IMR-90 (cell line): ENCODE measurements at regions not wholly inside any gene's neighbourhood (a gene's known extent, or its start where the extent isn't known, plus 50 kb on each side); places are given as distances from the start of the nearest gene placed in this dataset.

Experiments
- ATAC-seq: fragments of 200-7000 bp; cut with Tn5 transposase; 2 replicates; pipeline ENCODE4 v1.9.1; 2020; ENCODE audit warnings: low read depth, mild to moderate bottlenecking, moderate library complexity
- BruUV-seq: library from RNA; stranded (reverse); fragments of 400-500 nt; replicated peaks from 2 replicates; lab custom pipeline; 2021; lab: Mats Ljungman, UMichigan
- CTCF ChIA-PET: fragments of 300-600 bp; formaldehyde crosslinking; extraction: SDS; loops from one replicate; lab custom pipeline; 2021; ENCODE audit warnings: antibody characterized with exemption; lab: Yijun Ruan, JAX
- POLR2A ChIA-PET: fragments of 300-600 bp; sonication (Branson Sonifier 250); formaldehyde crosslinking; loops from one replicate; lab custom pipeline; 2022; ENCODE audit warnings: antibody characterized with exemption; ENCODE audit not compliant: unreplicated experiment; lab: Charles Lee
- DNase-seq: peaks from one replicate; pipeline ENCODE4 v3.0.0; 2013
- H2AFZ ChIP-seq: replicated peaks from 2 replicates; pipeline ENCODE3; 2013; ENCODE audit warnings: low read length, mild to moderate bottlenecking; ENCODE audit not compliant: poor library complexity
- H2AK5ac ChIP-seq: 2 replicates; pipeline ENCODE4 v1.6.1; 2013; ENCODE audit warnings: low read depth, low read length, inconsistent platforms
- H2AK9ac ChIP-seq: replicated peaks from 2 replicates; pipeline ENCODE3; 2013; ENCODE audit warnings: mild to moderate bottlenecking, low read depth, low read length, moderate library complexity; ENCODE audit not compliant: poor library complexity
- H2BK120ac ChIP-seq: 2 replicates; pipeline ENCODE4 v1.6.1; 2013; ENCODE audit warnings: low read depth, low read length, inconsistent platforms
- H2BK15ac ChIP-seq: 3 replicates; pipeline ENCODE4 v1.6.1; 2013; ENCODE audit warnings: low read depth, low read length, inconsistent platforms
- H2BK20ac ChIP-seq: 2 replicates; pipeline ENCODE4 v1.6.1; 2013; ENCODE audit warnings: low read depth, mild to moderate bottlenecking, inconsistent platforms, low read length, moderate library complexity
- H2BK5ac ChIP-seq: 2 replicates; pipeline ENCODE4 v1.6.1; 2013; ENCODE audit warnings: mild to moderate bottlenecking, low read depth, low read length, inconsistent platforms; ENCODE audit not compliant: poor library complexity, severe bottlenecking
- H3K14ac ChIP-seq: replicated peaks from 2 replicates; pipeline ENCODE4 v1.6.1; 2013; ENCODE audit warnings: low read depth, low read length, inconsistent platforms
- H3K18ac ChIP-seq: 2 replicates; pipeline ENCODE4 v1.6.1; 2013; ENCODE audit warnings: low read depth, low read length, control low read depth
- H3K23ac ChIP-seq: 2 replicates; pipeline ENCODE4 v1.6.1; 2013; ENCODE audit warnings: low read depth, low read length, inconsistent platforms
- H3K27ac ChIP-seq: 2 replicates; pipeline ENCODE4 v1.5.1; 2013; ENCODE audit warnings: mild to moderate bottlenecking, control low read depth, low read length; ENCODE audit not compliant: insufficient read depth
- H3K27me3 ChIP-seq: 2 replicates; pipeline ENCODE4 v1.6.1; 2013; ENCODE audit warnings: low read length; ENCODE audit not compliant: control insufficient read depth, insufficient read depth
- H3K36me3 ChIP-seq: 2 replicates; pipeline ENCODE4 v1.6.1; 2013; ENCODE audit warnings: low read length, mixed read lengths; ENCODE audit not compliant: control insufficient read depth, insufficient read depth
- H3K4ac ChIP-seq: 2 replicates; pipeline ENCODE4 v1.6.1; 2013; ENCODE audit warnings: low read depth, low read length, inconsistent platforms
- H3K4me1 ChIP-seq: 2 replicates; pipeline ENCODE4 v1.6.1; 2013; ENCODE audit warnings: low read length, mixed read lengths; ENCODE audit not compliant: control insufficient read depth, insufficient read depth
- H3K4me2 ChIP-seq: 2 replicates; pipeline ENCODE4 v1.6.1; 2013; ENCODE audit warnings: low read depth, mild to moderate bottlenecking, control low read depth, low read length, moderate library complexity
- H3K4me3 ChIP-seq: 2 replicates; pipeline ENCODE4 v1.5.1; 2013; ENCODE audit warnings: low read depth, mild to moderate bottlenecking, control low read depth, low read length, moderate library complexity; ENCODE audit not compliant: insufficient read depth
- H3K56ac ChIP-seq: 2 replicates; pipeline ENCODE4 v1.6.1; 2013; ENCODE audit warnings: low read length, inconsistent platforms; ENCODE audit not compliant: insufficient read depth; ENCODE audit errors: extremely low read depth
- H3K79me1 ChIP-seq, 2 experiments: 2 replicates each; pipeline ENCODE4 v1.6.1; 2013; ENCODE audit warnings: low read length in 2 of 2, inconsistent platforms in 1 of 2, low read depth in 1 of 2
- H3K9ac ChIP-seq: 2 replicates; pipeline ENCODE4 v1.6.1; 2013; ENCODE audit warnings: low read depth, low read length, control low read depth
- H3K9me1 ChIP-seq: 2 replicates; pipeline ENCODE4 v1.6.1; 2013; ENCODE audit warnings: low read length, inconsistent platforms; ENCODE audit not compliant: insufficient read depth
- H3K9me3 ChIP-seq: 2 replicates; pipeline ENCODE4 v1.6.1; 2013; ENCODE audit warnings: low read length; ENCODE audit not compliant: control insufficient read depth, insufficient read depth
- H4K20me1 ChIP-seq: 2 replicates; pipeline ENCODE4 v1.6.1; 2013; ENCODE audit warnings: low read length, inconsistent platforms; ENCODE audit not compliant: insufficient read depth
- H4K5ac ChIP-seq: 2 replicates; pipeline ENCODE4 v1.6.1; 2013; ENCODE audit warnings: mild to moderate bottlenecking, low read depth, low read length, control low read depth
- H4K8ac ChIP-seq, 2 experiments: 2 replicates each; pipeline ENCODE4 v1.6.1; 2013; ENCODE audit warnings: low read depth in 2 of 2, low read length in 2 of 2, control low read depth in 1 of 2, inconsistent platforms in 1 of 2
- H4K91ac ChIP-seq: 2 replicates; pipeline ENCODE4 v1.6.1; 2013; ENCODE audit warnings: low read depth, low read length, inconsistent platforms; ENCODE audit not compliant: insufficient read depth
- CHD1 ChIP-seq: IDR thresholded peaks from 2 replicates; pipeline ENCODE4 v1.6.1; 2012; ENCODE audit warnings: low read depth, low read length, improper control_type of control experiment
- FOS ChIP-seq: fragments of 150-350 bp; IDR thresholded peaks from 2 replicates; pipeline ENCODE4 v1.6.1; 2016; ENCODE audit warnings: low read depth, low read length
- MAFK ChIP-seq: IDR thresholded peaks from 2 replicates; pipeline ENCODE4 v1.6.1; 2012; ENCODE audit warnings: low read depth, low read length, improper control_type of control experiment
- NFE2L2 ChIP-seq: fragments of 150-350 bp; IDR thresholded peaks from 2 replicates; pipeline ENCODE4 v1.6.1; 2016; ENCODE audit warnings: low read depth, mild to moderate bottlenecking, low read length
- POLR2A ChIP-seq: IDR thresholded peaks from 2 replicates; pipeline ENCODE4 v1.6.1; 2012; ENCODE audit warnings: mild to moderate bottlenecking, low read depth, low read length
- RAD21 ChIP-seq: IDR thresholded peaks from 2 replicates; pipeline ENCODE4 v1.6.1; 2012; ENCODE audit warnings: low read length, improper control_type of control experiment
- RFX5 ChIP-seq: IDR thresholded peaks from 2 replicates; pipeline ENCODE4 v1.8.0; 2012; ENCODE audit warnings: low read depth, mild to moderate bottlenecking, low read length, moderate library complexity
- SMC3 ChIP-seq: fragments of 150-350 bp; IDR thresholded peaks from 2 replicates; pipeline ENCODE4 v1.6.1; 2016; ENCODE audit warnings: low read depth, mild to moderate bottlenecking, antibody characterized with exemption, low read length, moderate library complexity
- WGBS, 2 experiments: methylation state at CpG; one replicate each; pipeline versions ENCODE4 v1.1.5 to v1.1.7; 2013; ENCODE audit warnings: missing lambda C conversion rate in 2 of 2; ENCODE audit not compliant: insufficient read length in 1 of 2; ENCODE audit errors: extremely low coverage in 2 of 2; 5-methylcytosine and 5-hydroxymethylcytosine counted together
- dilution Hi-C: fragments of 300-500 bp; cut with HindIII; formaldehyde crosslinking; loops from one replicate; pipeline ENCODE4 v1.14.3; 2018; ENCODE audit warnings: low sequenced_read_pairs; ENCODE audit not compliant: unreplicated experiment
- in situ Hi-C: fragments of 300-500 bp; cut with MboI; formaldehyde crosslinking; loops from 3 replicates; pipeline ENCODE4 v1.14.3; 2019; ENCODE audit warnings: low sequenced_read_pairs, inconsistent platforms, mixed read lengths
- intact Hi-C: fragments of 100-400 bp; cut with micrococcal nuclease; formaldehyde crosslinking; loops from 2 replicates; pipeline ENCODE4 v1.10.0; 2022
- TF ChIP-seq, protein P1 (sequence below): conservative IDR thresholded peaks from 2 replicates; pipeline ENCODE4 v1.5.1; 2012; ENCODE audit warnings: mild to moderate bottlenecking, low read depth, low read length, improper control_type of control experiment
- TF ChIP-seq, protein P2 (sequence below): fragments of 150-350 bp; IDR thresholded peaks from 2 replicates; pipeline ENCODE4 v1.6.1; 2017; ENCODE audit warnings: mild to moderate bottlenecking, antibody characterized with exemption, low read length, low read depth

DNA sequence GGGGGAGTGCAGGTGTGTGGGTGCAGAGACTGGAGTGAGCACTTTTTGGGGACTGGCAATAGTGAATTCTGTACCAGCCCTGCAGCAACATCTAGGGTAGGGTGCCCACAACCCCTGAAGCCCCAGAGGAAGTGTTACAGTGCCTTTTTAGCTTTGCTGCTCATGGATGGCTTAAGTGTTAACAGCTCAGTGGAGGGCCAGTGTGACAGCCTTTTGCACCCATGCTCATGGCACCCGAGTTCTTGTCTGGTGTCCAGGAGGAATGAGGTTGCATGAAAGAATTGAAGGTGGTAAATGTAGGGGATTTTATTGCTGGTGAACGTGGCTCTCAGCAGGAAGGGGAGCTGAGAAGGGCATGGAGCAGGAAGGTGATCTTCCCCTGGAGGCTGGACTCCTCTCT lies 107.3 kb downstream of the MRPL36 start:
- no peak overlapping the region for H4K5ac ChIP-seq
- no peak overlapping the region for H4K8ac ChIP-seq
- ChIA-PET CTCF (no interaction called here), POLR2A (no interaction called here)
- ATAC-seq (no peak), DNase-seq (no peak)
- H3K9ac ChIP-seq: no peak overlapping the region
- no peak overlapping the region for H3K56ac ChIP-seq
- no peaks in the 10 kb centered on the region for H3K9me1 ChIP-seq
- H2AK5ac ChIP-seq: no peak overlapping the region
- intact Hi-C loops: no loop called here
- no peaks in the 10 kb centered on the region for H3K4me1 ChIP-seq
- H3K36me3 ChIP-seq: no peaks in the 10 kb centered on the region
- H4K20me1 ChIP-seq: no peaks in the 10 kb centered on the region
- no peaks in the 10 kb centered on the region for H3K79me1 ChIP-seq
- no peak overlapping the region for H2BK15ac ChIP-seq
- H2BK5ac ChIP-seq: no peak overlapping the region
- no peak overlapping the region for H3K4ac ChIP-seq
- no peak overlapping the region for H2BK20ac ChIP-seq
- no peak overlapping the region for H4K91ac ChIP-seq
- dilution Hi-C loops: no loop called here
- no peak overlapping the region for H2AFZ ChIP-seq
- BruUV-seq: no TSS peak
- H2BK120ac ChIP-seq: no peak overlapping the region
- H3K9me3 ChIP-seq: no peaks in the 10 kb centered on the region
- H2AK9ac ChIP-seq: no peak overlapping the region
- H3K4me3 ChIP-seq: no peak overlapping the region
- no peak overlapping the region for H3K14ac ChIP-seq
- TF ChIP-seq NFE2L2 (no peak), SMC3 (no peak), FOS (no peak), CHD1 (no peak), RAD21 (no peak), RFX5 (no peak), MAFK (no peak), POLR2A (no peak)
- TF ChIP-seq, protein P1, sequence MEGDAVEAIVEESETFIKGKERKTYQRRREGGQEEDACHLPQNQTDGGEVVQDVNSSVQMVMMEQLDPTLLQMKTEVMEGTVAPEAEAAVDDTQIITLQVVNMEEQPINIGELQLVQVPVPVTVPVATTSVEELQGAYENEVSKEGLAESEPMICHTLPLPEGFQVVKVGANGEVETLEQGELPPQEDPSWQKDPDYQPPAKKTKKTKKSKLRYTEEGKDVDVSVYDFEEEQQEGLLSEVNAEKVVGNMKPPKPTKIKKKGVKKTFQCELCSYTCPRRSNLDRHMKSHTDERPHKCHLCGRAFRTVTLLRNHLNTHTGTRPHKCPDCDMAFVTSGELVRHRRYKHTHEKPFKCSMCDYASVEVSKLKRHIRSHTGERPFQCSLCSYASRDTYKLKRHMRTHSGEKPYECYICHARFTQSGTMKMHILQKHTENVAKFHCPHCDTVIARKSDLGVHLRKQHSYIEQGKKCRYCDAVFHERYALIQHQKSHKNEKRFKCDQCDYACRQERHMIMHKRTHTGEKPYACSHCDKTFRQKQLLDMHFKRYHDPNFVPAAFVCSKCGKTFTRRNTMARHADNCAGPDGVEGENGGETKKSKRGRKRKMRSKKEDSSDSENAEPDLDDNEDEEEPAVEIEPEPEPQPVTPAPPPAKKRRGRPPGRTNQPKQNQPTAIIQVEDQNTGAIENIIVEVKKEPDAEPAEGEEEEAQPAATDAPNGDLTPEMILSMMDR: no peak
- TF ChIP-seq, protein P2, sequence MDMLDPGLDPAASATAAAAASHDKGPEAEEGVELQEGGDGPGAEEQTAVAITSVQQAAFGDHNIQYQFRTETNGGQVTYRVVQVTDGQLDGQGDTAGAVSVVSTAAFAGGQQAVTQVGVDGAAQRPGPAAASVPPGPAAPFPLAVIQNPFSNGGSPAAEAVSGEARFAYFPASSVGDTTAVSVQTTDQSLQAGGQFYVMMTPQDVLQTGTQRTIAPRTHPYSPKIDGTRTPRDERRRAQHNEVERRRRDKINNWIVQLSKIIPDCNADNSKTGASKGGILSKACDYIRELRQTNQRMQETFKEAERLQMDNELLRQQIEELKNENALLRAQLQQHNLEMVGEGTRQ: no peak
- in situ Hi-C loops: no loop called here
- H3K18ac ChIP-seq: no peak overlapping the region
- 80% methylated on average over 1 of the region's 2 CpGs; no CpG with 5 or more reads in 1 of the 2 experiments for WGBS, 2 experiments
- no peak overlapping the region for H3K23ac ChIP-seq
- no peaks in the 10 kb centered on the region for H3K27me3 ChIP-seq
- H3K4me2 ChIP-seq: no peak overlapping the region
- no peak overlapping the region for H3K27ac ChIP-seq
